ENCODE measurements at regions not wholly inside any gene's neighbourhood (a gene's known extent, or its start where the extent isn't known, plus 50 kb on each side); places are given as distances from the start of the nearest gene placed in this dataset.

DNA sequence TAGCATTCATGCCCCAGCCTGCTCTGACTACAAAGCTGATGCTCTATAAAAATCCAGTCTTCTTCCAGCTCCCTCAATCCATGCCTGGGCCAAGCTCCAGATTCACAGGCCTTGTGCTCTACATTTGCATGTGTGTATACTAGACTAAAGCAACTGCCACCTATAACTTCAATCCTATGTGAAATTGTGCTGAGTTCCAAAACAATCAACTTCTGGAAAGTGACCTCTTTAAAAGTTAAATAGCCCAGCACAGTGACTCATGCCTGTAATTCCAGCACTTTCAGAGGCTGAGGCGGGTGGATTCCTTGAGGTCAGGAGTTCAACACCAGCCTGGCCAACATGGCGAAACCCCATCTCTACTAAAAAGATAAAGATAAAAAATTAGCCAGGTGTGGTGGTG lies 114.3 kb upstream of the ZC3H12C start:
- H3K9me3 Mint-ChIP-seq (ENCODE audit: insufficient read depth) = no peaks in the 10 kb centered on the region
- ChIA-PET POLR2A (no interaction called here), CTCF (no interaction called here)
- H3K27ac Mint-ChIP-seq = no peak overlapping the region
- H3K4me1 Mint-ChIP-seq (ENCODE audit: low read depth) = peaks cover under 1% of the 10 kb centered on the region
- ATAC-seq (no peak), DNase-seq (no peak)
- H3K4me3 Mint-ChIP-seq = no peak overlapping the region
- H3K36me3 Mint-ChIP-seq (ENCODE audit: low read depth) = peaks cover under 1% of the 10 kb centered on the region
- H3K27me3 Mint-ChIP-seq (ENCODE audit: low read depth) = peaks cover 21% of the 10 kb centered on the region

DNA sequence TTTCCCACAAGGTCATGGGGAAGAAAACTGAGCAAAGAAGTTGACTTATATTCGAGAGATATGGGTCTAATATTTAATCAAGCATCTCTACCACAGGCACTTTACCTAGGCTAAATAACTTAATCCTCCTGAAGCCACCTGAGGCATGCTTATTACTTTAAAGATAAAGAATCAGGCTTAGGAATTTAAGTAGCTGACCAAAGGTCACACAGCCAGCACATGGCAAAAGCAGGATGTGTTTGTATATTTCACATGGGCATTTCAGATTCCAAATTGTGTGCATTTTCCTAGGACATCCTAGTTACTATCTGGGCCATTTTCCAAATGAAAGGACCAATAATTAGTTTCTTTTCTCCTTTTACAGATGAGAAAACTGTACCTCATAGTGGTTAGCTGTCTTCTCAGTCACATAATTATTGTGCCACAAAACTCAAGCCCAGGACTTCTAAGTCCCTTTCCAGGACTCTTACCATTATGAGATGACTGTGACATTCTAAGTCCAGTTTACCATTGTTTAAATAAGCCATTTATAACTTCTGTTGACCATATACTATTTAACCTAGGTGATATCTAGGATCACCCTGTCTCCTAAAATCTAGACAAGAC lies 112.1 kb upstream of the ZC3H12C start:
- DNase-seq (no peak), ATAC-seq (no peak)
- POLR2A ChIA-PET = no interaction called here
- peaks cover 16% of the 10 kb centered on the region for H3K4me1 Mint-ChIP-seq (ENCODE audit: low read depth)
- H3K27ac Mint-ChIP-seq = no peak overlapping the region
- H3K4me3 Mint-ChIP-seq = no peak overlapping the region
- CTCF ChIA-PET = no interaction called here
- no peaks in the 10 kb centered on the region for H3K9me3 Mint-ChIP-seq (ENCODE audit: insufficient read depth)
- H3K27me3 Mint-ChIP-seq (ENCODE audit: low read depth) = peaks cover 13% of the 10 kb centered on the region
- peaks cover 2% of the 10 kb centered on the region for H3K36me3 Mint-ChIP-seq (ENCODE audit: low read depth)

DNA sequence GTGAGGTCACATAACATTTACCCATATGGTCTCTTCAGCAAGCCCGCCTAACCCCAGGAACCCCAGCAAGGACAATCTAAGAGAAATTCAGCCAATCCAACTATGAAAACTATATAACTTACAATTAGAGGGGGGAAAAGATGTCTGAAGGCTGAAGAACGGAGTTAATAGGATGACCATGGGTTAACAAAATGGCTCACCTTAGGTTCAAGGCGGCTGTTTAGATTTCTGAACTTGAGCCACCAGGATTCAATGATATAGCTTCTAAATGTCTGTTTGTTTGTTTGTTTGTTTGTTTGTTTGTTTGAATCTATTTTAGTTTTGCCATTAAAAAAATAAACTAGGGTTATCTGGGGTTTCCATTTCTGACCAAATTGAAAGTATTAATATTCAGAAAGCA lies 109.8 kb upstream of the ZC3H12C start:
- ATAC-seq (no peak), DNase-seq (no peak)
- peaks cover 13% of the 10 kb centered on the region for H3K27me3 Mint-ChIP-seq (ENCODE audit: low read depth)
- ChIA-PET CTCF (interaction anchor here (1.2 kb wide), 1 partner anchor 12 kb away, joined by 4 read pairs; no protein-coding TSS in a partner anchor), POLR2A (interaction anchor here (0.7 kb wide), 1 partner anchor 9 kb away, joined by 4 read pairs; no protein-coding TSS in a partner anchor)
- peaks cover 2% of the 10 kb centered on the region for H3K36me3 Mint-ChIP-seq (ENCODE audit: low read depth)
- H3K9me3 Mint-ChIP-seq (ENCODE audit: insufficient read depth) = no peaks in the 10 kb centered on the region
- no peak overlapping the region for H3K27ac Mint-ChIP-seq
- no peak overlapping the region for H3K4me3 Mint-ChIP-seq
- peaks cover 16% of the 10 kb centered on the region for H3K4me1 Mint-ChIP-seq (ENCODE audit: low read depth)

DNA sequence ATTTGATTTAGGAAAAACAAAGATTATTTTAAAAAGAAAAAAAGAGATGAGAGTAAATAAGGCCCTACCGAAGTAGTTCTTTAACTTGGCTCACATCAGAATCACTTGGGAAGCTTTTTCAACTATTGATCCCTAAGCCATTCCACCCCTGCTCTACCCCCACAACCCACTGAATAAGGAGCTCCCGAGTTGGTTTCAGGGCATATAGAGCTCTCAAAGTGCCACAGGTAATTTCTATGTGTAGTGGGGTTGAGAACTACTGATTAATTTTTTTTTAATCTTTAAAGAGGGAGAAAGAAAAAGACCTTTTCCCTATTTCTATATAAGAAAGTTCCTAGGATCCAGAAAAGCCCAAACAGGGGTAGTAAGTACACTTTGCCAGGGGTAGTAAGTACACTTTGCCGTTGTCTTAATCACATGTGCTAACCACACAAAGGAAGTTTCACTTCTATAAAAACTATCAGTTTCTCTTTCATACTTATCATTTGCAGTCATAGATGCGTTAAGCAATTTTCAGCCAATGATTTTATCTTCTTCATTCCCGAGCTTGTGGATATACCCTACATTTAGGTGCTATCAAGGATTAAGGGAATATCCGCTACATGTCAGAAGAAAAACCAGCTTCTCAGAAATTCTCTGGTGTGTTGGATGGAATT lies 108.4 kb upstream of the ZC3H12C start:
- ChIA-PET CTCF (interaction anchor here (0.7 to 1.1 kb wide), 3 partner anchors 44 to 447 kb away, joined by 3 read pairs; no protein-coding TSS in a partner anchor), POLR2A (interaction anchor here (0.6 kb wide), 1 partner anchor 240 kb away, joined by 3 read pairs; no protein-coding TSS in a partner anchor)
- H3K4me3 Mint-ChIP-seq = no peak overlapping the region
- H3K9me3 Mint-ChIP-seq (ENCODE audit: insufficient read depth) = no peaks in the 10 kb centered on the region
- H3K4me1 Mint-ChIP-seq (ENCODE audit: low read depth) = peaks cover 16% of the 10 kb centered on the region
- peak overlapping the region; percentile 37 for H3K27ac Mint-ChIP-seq
- peaks cover 2% of the 10 kb centered on the region for H3K36me3 Mint-ChIP-seq (ENCODE audit: low read depth)
- DNase-seq (no peak), ATAC-seq (peak; percentile 82)
- peaks cover 13% of the 10 kb centered on the region for H3K27me3 Mint-ChIP-seq (ENCODE audit: low read depth)

DNA sequence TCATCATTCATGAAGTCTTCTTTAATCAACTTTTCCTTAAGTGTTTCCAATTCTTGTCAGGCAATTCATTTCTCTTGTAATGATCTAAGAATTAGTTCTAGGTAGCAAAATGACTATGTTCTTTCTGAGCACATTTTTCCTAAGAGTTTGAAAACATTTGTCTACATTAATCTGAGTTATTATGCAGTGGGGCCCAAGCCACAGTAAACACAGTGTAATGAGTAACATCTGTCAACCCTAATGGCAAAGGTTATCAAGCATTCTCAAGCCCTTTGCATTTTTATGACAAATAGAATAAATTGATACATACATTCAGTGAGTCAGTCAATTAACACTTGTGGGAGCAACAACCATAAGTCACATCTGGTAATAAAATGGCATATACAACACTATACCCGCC lies 106.7 kb upstream of the ZC3H12C start:
- ATAC-seq (no peak), DNase-seq (no peak)
- CTCF ChIA-PET = interaction anchor here (1.1 kb wide), 1 partner anchor 108 kb away, joined by 3 read pairs; no protein-coding TSS in a partner anchor
- Mint-ChIP-seq H3K36me3 (ENCODE audit: low read depth) (peaks cover 2% of the 10 kb centered on the region), H3K4me3 (no peak overlapping the region), H3K27me3 (ENCODE audit: low read depth) (peaks cover 8% of the 10 kb centered on the region), H3K27ac (no peak overlapping the region), H3K9me3 (ENCODE audit: insufficient read depth) (no peaks in the 10 kb centered on the region), H3K4me1 (ENCODE audit: low read depth) (peaks cover 16% of the 10 kb centered on the region)
- POLR2A ChIA-PET = no interaction called here

DNA sequence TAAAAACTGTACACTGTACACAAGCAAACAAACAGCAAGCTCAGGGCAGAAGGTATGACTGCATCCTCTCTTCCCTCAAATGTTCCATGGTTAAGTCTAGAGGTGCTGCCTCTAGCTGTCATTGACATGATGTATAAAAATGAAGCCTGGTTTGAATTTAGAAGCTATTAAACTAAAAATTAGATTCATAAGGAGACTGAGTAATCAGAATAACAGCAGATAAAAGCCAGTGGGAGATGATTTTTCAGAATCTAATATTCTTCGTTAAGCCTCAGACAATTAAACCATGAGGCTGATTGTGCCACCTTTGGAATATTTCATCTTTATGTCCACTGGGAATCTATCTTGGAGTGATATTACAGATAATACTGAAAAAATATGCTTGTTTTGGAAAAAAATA lies 101.4 kb upstream of the ZC3H12C start:
- ChIA-PET CTCF (no interaction called here), POLR2A (interaction anchor here (1.0 kb wide), 1 partner anchor 9 kb away, joined by 4 read pairs; no protein-coding TSS in a partner anchor)
- DNase-seq (no peak), ATAC-seq (no peak)
- Mint-ChIP-seq H3K27ac (no peak overlapping the region), H3K9me3 (ENCODE audit: insufficient read depth) (no peaks in the 10 kb centered on the region), H3K27me3 (ENCODE audit: low read depth) (peaks cover 8% of the 10 kb centered on the region), H3K4me1 (ENCODE audit: low read depth) (no peaks in the 10 kb centered on the region), H3K36me3 (ENCODE audit: low read depth) (no peaks in the 10 kb centered on the region), H3K4me3 (no peak overlapping the region)

DNA sequence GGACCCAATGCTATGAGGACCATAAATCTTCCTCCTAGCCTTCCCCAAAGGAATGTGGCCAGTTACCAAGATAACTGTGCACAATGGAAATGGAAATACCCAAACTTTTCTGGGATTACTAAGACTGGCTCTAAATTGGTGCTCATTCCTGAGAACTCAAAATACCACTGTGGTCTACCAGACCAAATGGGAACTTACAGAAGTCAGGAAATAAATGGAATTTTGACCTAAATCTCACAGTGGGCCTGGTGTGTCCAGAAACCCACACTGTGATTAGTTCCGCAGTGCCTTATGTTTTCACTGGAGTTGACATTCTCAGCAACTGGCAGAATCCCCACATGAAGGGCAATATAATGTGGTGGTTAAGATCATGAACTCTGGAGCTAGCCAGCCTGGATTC lies 99.4 kb upstream of the ZC3H12C start:
- no peak overlapping the region for H3K4me3 Mint-ChIP-seq
- H3K9me3 Mint-ChIP-seq (ENCODE audit: insufficient read depth) = no peaks in the 10 kb centered on the region
- ATAC-seq = no peak
- H3K36me3 Mint-ChIP-seq (ENCODE audit: low read depth) = no peaks in the 10 kb centered on the region
- H3K4me1 Mint-ChIP-seq (ENCODE audit: low read depth) = no peaks in the 10 kb centered on the region
- CTCF ChIA-PET = no interaction called here
- H3K27me3 Mint-ChIP-seq (ENCODE audit: low read depth) = peaks cover 8% of the 10 kb centered on the region
- H3K27ac Mint-ChIP-seq = no peak overlapping the region
- POLR2A ChIA-PET = no interaction called here
- no peak for DNase-seq

DNA sequence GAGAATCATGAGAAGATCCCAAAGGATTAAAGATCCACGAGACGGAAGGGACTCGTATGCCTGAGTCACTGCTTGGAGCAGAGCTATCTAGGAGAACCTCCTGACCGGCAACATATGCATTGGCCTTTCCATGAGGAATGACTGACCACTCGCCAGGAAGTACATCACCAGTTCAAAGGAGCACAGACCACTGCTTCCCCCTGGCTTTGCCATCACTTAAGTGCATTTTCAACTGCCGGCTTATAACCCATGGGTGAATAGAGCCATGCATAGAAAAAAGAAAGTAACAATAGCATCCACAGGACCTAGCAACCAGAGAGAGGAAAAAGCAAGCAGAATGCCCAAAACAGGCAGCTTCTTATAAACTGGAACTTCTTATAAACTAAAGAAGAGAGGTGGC lies 98.3 kb upstream of the ZC3H12C start:
- peaks cover 10% of the 10 kb centered on the region for H3K27me3 Mint-ChIP-seq (ENCODE audit: low read depth)
- ChIA-PET CTCF (interaction anchor here (0.7 to 1.7 kb wide), 2 partner anchors 48 to 51 kb away, joined by 3 to 5 read pairs; no protein-coding TSS in a partner anchor), POLR2A (no interaction called here)
- no peaks in the 10 kb centered on the region for H3K9me3 Mint-ChIP-seq (ENCODE audit: insufficient read depth)
- no peaks in the 10 kb centered on the region for H3K36me3 Mint-ChIP-seq (ENCODE audit: low read depth)
- H3K27ac Mint-ChIP-seq = no peak overlapping the region
- no peak for ATAC-seq
- DNase-seq = no peak
- H3K4me1 Mint-ChIP-seq (ENCODE audit: low read depth) = no peaks in the 10 kb centered on the region
- no peak overlapping the region for H3K4me3 Mint-ChIP-seq

DNA sequence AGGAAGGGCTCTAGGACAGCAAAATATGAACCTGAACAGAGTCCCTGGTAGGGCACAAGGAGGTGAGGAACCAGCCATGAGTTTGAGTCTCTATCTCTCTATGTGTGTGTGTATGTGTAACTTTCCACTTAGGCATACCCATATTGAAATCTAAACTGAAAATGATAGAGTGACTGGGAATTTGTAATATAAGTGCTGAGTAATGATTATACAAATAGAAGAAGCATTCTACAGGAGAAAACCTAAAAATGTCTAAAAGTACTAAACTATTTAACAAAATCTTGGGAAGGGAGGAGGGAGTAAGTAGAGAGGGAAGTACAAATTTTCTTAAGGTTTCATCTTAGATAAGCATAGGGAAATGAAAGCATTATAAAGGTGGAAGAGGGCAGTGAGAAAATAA lies 97.1 kb upstream of the ZC3H12C start:
- Mint-ChIP-seq H3K4me1 (ENCODE audit: low read depth) (no peaks in the 10 kb centered on the region), H3K4me3 (no peak overlapping the region), H3K36me3 (ENCODE audit: low read depth) (no peaks in the 10 kb centered on the region), H3K27ac (no peak overlapping the region), H3K9me3 (ENCODE audit: insufficient read depth) (no peaks in the 10 kb centered on the region), H3K27me3 (ENCODE audit: low read depth) (peaks cover 11% of the 10 kb centered on the region)
- DNase-seq (no peak), ATAC-seq (no peak)
- ChIA-PET POLR2A (no interaction called here), CTCF (interaction anchor here (1.7 kb wide), 1 partner anchor 49 kb away, joined by 5 read pairs; no protein-coding TSS in a partner anchor)

DNA sequence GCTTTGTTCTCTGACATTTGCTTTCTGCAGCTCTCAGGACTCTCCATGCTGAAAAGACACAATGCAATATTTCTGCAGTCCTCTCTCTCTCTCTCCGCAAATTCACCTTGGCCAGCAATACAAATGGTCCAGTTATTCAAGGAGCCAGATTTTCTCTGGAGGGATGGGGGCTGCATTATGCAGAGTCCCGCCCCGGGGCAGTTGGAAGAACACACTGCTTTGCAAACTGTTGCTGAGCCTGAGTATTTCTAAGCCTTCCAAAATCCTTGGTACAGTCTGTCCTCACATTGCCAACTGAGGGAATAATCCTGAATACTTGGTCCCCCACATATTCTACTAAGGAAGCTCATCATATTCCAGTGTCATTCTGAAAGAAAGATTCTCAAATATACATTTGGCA lies 94.3 kb upstream of the ZC3H12C start:
- no peak for ATAC-seq
- POLR2A ChIA-PET = no interaction called here
- CTCF ChIA-PET = no interaction called here

DNA sequence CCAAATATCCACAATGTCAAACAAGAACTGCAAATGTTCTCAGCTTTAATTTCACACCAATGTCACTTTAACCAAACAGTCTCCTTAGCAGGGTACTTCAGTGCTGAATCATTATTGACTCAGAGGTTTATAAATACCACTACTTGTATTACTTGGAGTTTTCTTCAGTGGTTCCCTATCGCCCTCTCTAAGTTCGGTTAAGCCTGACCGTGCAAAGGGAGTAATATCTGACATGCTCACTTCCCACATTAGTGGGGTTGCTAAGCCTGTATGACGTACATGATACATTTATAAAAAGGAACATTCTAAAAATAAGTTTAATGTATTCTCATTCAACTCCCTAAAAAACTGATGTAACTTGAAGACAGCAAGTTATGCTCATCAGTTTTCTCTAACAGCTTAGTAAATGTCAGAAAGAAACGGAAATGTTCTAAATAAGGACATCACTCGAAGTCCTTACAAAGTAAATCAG lies 93.1 kb upstream of the ZC3H12C start:
- peaks cover 3% of the 10 kb centered on the region for H3K27me3 Mint-ChIP-seq (ENCODE audit: low read depth)
- H3K4me3 Mint-ChIP-seq = no peak overlapping the region
- DNase-seq (no peak), ATAC-seq (no peak)
- H3K9me3 Mint-ChIP-seq (ENCODE audit: insufficient read depth) = no peaks in the 10 kb centered on the region
- POLR2A ChIA-PET = no interaction called here
- H3K36me3 Mint-ChIP-seq (ENCODE audit: low read depth) = no peaks in the 10 kb centered on the region
- no peak overlapping the region for H3K27ac Mint-ChIP-seq
- H3K4me1 Mint-ChIP-seq (ENCODE audit: low read depth) = no peaks in the 10 kb centered on the region
- CTCF ChIA-PET = interaction anchor here (0.7 kb wide), 1 partner anchor 17 kb away, joined by 3 read pairs; no protein-coding TSS in a partner anchor

More for the DNA sequence above, 94.3 kb upstream of the ZC3H12C start:
- H3K4me1 Mint-ChIP-seq (ENCODE audit: low read depth) = no peaks in the 10 kb centered on the region
- H3K4me3 Mint-ChIP-seq = no peak overlapping the region
- H3K36me3 Mint-ChIP-seq (ENCODE audit: low read depth) = no peaks in the 10 kb centered on the region
- no peaks in the 10 kb centered on the region for H3K9me3 Mint-ChIP-seq (ENCODE audit: insufficient read depth)
- peaks cover 3% of the 10 kb centered on the region for H3K27me3 Mint-ChIP-seq (ENCODE audit: low read depth)
- H3K27ac Mint-ChIP-seq = no peak overlapping the region
- DNase-seq = no peak

DNA sequence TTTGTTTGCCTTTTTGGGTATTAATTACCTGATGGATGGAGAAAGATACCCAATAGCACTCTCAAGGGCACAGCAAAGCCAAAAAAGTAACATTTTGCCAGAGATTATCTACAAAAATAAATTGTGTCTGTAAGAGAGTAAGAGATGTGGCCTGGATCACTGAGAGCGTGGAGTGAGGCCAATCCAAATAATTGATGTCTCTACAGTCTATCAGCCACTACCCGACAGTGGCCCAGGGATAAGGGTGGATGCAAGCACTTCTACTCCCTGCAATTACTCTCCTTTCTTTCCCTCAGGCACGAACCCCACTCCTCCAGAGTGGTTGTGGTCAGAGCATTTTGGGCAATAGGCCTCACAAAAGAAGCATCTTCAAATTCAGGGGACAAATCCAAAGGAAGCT lies 92.3 kb upstream of the ZC3H12C start:
- CTCF ChIA-PET = no interaction called here
- H3K27me3 Mint-ChIP-seq (ENCODE audit: low read depth) = peaks cover 3% of the 10 kb centered on the region
- no peaks in the 10 kb centered on the region for H3K4me1 Mint-ChIP-seq (ENCODE audit: low read depth)
- H3K4me3 Mint-ChIP-seq = no peak overlapping the region
- POLR2A ChIA-PET = no interaction called here
- DNase-seq (no peak), ATAC-seq (no peak)
- H3K9me3 Mint-ChIP-seq (ENCODE audit: insufficient read depth) = no peaks in the 10 kb centered on the region
- H3K27ac Mint-ChIP-seq = no peak overlapping the region
- H3K36me3 Mint-ChIP-seq (ENCODE audit: low read depth) = no peaks in the 10 kb centered on the region

Measured in activated CD8-positive, alpha-beta T cell treated with anti-CD3 and anti-CD28 coated beads, Interleukin-2, amount 10 ng/mL, durations not matched to agents 7 days and 5 days (primary cell).